ENCODE measurements at regions not wholly inside any gene's neighbourhood (a gene's known extent, or its start where the extent isn't known, plus 50 kb on each side); places are given as distances from the start of the nearest gene placed in this dataset.

DNA sequence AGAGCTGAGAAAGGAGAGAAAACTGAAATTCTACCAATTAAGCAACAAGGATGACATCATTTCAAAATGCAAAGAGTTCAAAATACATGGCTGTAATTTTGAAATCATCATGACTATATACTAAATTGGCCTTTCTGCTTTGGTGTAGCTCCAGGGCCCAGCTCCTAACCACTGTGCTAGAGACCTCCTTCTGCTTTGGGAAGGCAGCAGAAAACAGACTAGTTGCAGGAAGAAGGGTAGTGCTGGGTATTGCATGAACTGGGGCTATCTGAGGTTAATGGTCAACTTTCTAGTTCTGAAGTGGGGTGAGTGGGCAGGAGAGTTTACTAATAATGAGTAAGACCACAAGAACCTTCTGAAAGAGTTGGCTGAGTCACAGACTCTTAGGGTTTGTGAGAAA is 66.2 kb downstream of the PTGER2 start:
- Histone ChIP-seq H2AFZ (ENCODE audit: low read length) (no peak overlapping the region), H3K36me3 (ENCODE audit: control insufficient read depth, insufficient read depth, low read length) (no peaks in the 10 kb centered on the region), H3K79me2 (ENCODE audit: control insufficient read depth, insufficient read depth, low read length) (no peaks in the 10 kb centered on the region), H3K27me3 (ENCODE audit: control insufficient read depth, insufficient read depth, low read length) (no peaks in the 10 kb centered on the region), H3K4me2 (ENCODE audit: extremely low read depth, insufficient read depth, low read length) (no peak overlapping the region), H4K20me1 (ENCODE audit: control insufficient read depth, extremely low read depth, insufficient read depth, low read length) (no peaks in the 10 kb centered on the region), H3K4me3 (replicated peaks in 1 of 4; ENCODE audit: control extremely low read depth in 1 of 4, insufficient read depth in 1 of 4, low read depth in 3 of 4, low read length in 4 of 4) (no peak overlapping the region), H3K9me3 (ENCODE audit: control insufficient read depth, insufficient read depth, low read depth, low read length) (no peaks in the 10 kb centered on the region), H3K9ac (ENCODE audit: insufficient read depth, low read length) (no peak overlapping the region), H3K27ac (ENCODE audit: insufficient read depth, low read length) (no peak overlapping the region), H3K4me1 (ENCODE audit: control insufficient read depth, extremely low read depth, insufficient read depth, low read length) (peaks cover 2% of the 10 kb centered on the region)
- DNase-seq (ENCODE audit: low read depth in 2 of 2), result peak; percentile 71
- no peak for TF ChIP-seq EZH2 (IDR thresholded peaks at IDR 0.05; ENCODE audit: low read length, missing control alignments)
- TF ChIP-seq, protein P1, sequence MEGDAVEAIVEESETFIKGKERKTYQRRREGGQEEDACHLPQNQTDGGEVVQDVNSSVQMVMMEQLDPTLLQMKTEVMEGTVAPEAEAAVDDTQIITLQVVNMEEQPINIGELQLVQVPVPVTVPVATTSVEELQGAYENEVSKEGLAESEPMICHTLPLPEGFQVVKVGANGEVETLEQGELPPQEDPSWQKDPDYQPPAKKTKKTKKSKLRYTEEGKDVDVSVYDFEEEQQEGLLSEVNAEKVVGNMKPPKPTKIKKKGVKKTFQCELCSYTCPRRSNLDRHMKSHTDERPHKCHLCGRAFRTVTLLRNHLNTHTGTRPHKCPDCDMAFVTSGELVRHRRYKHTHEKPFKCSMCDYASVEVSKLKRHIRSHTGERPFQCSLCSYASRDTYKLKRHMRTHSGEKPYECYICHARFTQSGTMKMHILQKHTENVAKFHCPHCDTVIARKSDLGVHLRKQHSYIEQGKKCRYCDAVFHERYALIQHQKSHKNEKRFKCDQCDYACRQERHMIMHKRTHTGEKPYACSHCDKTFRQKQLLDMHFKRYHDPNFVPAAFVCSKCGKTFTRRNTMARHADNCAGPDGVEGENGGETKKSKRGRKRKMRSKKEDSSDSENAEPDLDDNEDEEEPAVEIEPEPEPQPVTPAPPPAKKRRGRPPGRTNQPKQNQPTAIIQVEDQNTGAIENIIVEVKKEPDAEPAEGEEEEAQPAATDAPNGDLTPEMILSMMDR (conservative IDR thresholded peaks at IDR 0.05 in 1 of 2, IDR thresholded peaks at IDR 0.05 in 1 of 2; ENCODE audit: low read depth in 1 of 2, low read length in 2 of 2), result no peak
